Stromal cell of bone marrow (primary cell): ENCODE measurements at regions not wholly inside any gene's neighbourhood (a gene's known extent, or its start where the extent isn't known, plus 50 kb on each side); places are given as distances from the start of the nearest gene placed in this dataset.
"Not testable (repeated sequence)": the region's sequence is repeated elsewhere in the genome, so short reads cannot be mapped to it uniquely, and the experiment has no call there.

Source experiments
- DNase-seq: peaks from one replicate; pipeline ENCODE4 v3.0.0-alpha.2; 2012; ENCODE audit warnings: low read depth

DNA sequence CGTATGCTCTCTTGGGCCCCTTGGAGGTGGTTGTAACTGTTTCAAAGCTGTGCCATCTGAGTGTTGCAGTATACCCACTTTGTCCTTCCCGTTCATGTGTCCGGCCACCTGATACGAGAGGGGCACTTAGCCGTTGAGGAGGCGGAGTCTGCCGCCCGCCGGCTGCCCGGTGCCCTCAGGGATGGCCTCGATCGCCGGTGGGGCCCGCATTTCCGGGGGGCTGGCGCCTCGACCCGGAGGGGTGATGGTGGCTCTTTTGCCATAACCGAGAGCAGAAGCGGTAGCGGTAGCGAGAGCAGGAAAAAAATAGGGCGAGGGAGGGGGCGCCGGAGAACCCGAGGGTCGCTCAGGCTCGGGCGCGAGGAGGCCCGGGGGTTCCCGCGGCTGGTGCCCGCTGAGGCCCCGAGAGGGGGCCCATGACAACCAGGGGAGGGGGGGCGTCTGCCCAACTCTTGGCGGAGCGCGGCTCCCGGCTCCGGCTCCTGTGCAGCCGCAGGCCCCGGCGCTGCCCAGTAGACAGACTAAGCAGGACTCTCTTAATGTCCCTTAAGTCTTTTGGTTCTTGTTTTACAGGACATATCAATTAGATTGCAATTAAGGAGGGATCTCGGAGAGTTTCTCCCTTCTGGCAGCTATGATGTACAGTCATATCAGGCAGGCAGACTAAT lies 342.7 kb upstream of the SGCG start:
- no peak for DNase-seq

GRCh38 chr13:22839603-22840530 lies 340.9 kb upstream of the SGCG start:
- DNase-seq, result no peak

- DNase-seq, result no peak
Observed at GRCh38 chr13:22846551-22846950, 334.2 kb upstream of the SGCG start.

- DNase-seq, result no peak
Observed at GRCh38 chr13:22848539-22849052, 332.2 kb upstream of the SGCG start.

- no peak for DNase-seq
Observed at GRCh38 chr13:22855926-22856325, 324.9 kb upstream of the SGCG start.

GRCh38 chr13:22858980-22859379 lies 321.8 kb upstream of the SGCG start:
- DNase-seq, result not testable (repeated sequence)

- DNase-seq, result not testable (repeated sequence)
Observed at GRCh38 chr13:22859411-22859810, 321.4 kb upstream of the SGCG start.

DNA sequence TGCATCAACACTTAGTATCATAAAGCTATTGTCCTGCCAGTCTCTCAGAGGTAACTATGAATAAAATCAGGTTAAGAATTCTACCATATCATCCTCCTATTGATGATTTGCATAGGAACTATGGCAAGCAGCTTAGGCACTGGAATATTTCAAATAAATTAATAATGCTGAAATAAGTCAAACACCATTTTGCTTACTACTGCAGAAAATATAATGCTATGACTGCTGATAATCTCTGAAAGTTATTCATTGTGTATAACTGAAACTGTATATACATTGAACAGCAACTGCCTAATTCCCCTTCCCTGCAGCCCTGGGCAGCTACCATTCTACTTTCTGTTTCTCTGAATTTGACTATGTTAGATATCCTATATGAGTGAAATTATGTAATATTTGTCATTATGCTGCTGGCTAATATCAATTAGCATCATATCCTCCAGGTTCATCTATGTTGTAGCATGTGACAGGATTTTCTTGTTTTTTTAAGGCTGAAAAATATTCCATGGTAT lies 318.8 kb upstream of the SGCG start:
- no peak for DNase-seq

DNA sequence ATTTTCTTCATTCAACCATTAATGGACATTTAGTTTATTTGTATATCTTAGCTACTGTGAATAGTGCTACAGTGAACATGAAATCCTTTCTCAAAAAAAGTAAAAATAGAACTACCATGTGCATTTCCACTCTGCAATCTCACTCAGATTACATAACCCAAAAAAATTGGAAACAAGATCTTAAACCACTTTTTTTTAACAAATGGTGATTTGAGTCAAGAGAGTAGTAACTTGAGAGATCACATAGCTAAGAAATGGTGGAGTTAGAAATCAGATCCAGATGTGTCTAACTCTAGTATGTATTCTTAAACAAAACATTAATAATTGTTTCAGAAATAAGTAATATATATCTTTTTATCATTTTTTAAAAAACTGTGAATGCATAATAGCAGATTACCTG lies 318.3 kb upstream of the SGCG start:
- DNase-seq, result no peak

DNA sequence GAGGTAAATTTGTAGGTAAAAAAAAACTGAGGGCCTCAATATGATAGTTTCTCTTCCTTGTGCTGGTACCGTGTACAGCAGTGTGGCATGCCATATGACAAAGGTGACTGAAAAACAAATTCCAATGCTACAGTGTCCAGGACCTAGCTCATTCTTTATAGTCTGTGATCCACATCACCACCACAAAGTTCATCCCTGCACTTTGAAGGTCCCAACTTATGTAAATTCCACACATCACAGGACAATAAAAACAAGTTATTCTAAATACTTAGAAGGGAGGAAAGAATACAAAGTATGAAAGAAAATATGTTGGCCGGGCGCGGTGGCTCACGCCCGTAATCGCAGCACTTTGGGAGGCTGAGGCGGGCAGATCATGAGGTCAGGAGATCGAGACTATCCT lies 314.6 kb upstream of the SGCG start:
- DNase-seq, result no peak

DNA sequence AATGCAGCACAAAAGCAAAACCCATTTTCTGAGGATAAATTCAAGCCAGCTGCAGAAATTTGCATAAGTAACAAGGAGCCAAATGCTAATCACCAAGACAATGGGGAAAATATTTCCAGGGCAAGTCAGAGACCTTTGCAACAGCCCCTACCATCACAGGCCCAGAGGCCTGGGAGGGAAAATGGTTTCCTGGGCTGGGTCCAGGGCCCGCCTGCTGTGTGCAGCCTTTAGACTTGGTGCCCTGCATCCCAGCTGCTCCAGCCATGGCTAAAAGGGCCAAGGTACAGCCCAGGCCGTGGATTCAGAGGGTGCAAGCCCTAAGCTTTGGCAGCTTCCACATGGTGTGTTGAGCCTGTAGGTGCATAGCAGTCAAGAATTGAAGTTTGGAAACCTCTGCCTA lies 309.5 kb upstream of the SGCG start:
- DNase-seq, result no peak

- no peak for DNase-seq
Observed at GRCh38 chr13:22874839-22875238, 305.9 kb upstream of the SGCG start.

DNA sequence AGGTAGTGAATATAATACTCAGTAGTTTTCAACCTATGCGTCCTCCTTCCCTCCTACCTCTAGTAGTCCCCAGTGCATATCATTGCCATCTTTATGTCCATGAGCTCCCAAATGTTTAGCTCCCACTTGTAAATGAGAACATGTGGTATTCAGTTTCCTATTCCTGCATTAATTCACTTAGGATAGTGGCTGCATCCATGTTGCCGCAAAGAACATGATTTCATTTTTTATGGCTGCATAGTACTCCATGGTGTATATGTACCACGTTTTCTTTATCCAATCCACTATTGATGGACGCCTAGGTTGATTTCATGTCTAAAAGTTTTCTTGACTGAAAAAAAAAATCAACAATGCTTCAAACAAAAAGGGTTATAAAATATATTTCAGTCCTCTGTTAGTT lies 303.4 kb upstream of the SGCG start:
- DNase-seq, result no peak

DNA sequence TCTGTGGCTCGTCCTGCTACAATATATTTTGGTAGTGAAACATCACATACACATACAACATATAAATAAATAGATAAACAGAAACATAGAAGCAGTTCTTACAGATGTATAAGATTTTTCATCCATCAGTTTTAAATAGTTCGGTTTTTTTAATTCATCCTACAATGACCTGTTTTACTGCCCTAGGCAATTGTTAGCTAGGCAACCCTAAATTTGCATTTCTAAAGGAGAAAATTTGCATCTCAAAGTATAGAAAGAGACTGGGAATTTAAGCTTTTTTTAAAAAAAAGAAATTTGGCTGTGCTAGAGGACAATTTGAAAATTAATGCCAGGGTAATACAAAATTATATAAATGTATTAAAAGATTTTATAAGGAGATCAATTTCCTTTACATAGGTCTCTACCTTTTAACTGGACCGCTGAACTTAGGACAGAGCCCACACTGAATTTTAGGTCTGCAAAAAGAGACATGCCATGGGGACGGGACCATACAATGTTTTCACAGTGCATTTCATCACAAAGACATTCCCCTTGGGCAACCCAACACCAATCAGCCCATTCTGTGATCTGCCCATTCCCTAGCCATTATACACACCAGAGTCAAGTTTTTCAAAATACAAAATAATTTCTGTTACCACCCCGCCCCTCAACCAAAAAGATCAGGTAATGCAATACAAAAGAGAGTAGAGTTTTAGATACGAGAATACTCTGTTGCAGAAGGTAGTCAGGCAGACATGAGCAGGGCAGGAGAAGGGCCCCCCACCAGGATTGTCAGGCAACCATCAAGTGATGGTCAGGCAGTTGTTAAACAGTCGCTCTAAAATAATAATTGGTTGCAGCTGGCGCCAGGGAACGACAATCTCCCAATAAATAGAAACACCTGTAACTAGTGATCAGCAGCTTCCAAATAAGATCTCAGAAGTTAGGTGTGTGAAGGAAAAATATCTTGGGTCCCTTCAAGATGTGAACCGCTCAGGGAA lies 299.7 kb upstream of the SGCG start:
- no peak for DNase-seq

- DNase-seq, result not testable (repeated sequence)
Observed at GRCh38 chr13:22881721-22882608, 298.8 kb upstream of the SGCG start.

DNA sequence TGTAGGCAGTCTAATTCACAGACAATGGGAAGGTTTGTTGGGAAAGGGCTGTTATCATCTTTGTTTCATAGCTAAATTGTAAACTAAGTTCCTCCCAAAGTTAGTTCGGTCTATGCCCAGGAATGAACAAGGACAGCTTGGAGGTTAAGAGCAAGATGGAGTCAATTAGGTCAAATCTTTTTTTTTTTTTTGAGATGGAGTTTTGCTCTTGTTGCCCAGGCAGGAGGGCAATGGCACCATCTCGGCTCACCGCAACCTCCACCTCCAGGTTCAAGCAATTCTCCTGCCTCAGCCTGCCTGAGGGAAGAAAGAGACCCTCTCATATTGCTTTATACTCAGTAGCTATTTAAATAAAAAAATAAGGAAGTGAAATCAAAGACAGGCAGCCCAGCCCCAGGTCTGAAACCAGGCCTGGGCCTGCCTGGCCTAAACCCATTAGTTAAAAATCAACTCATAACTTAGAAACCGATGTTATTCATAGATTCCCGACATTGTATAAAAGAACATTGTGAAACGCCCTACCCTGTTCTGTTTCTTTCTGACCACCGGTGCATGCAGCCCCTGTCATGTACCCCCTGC lies 297.4 kb upstream of the SGCG start:
- DNase-seq, result no peak

DNA sequence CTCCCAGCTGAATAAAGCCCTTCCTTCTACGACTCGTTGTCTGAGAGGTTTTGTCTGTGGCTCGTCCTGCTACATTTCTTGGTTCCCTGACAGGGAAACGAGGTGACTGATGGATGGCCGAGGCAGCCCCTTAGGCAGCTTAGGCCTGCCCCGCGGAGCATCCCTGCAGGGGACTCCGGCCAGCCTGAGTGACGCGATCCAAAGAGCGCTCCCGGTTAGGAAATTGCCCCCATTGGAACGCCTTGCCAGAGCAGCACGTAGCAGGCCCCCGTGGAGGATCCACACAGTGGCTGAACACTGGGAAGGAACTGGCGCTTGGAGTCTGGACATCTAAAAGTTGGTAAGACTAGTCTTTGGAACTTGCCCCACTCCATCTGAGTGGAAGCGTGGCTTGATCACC lies 296.8 kb upstream of the SGCG start:
- no peak for DNase-seq

- DNase-seq, result not testable (repeated sequence)
Observed at GRCh38 chr13:22886061-22886460, 294.7 kb upstream of the SGCG start.

GRCh38 chr13:22889376-22889775 lies 291.4 kb upstream of the SGCG start:
- not testable (repeated sequence) for DNase-seq

DNA sequence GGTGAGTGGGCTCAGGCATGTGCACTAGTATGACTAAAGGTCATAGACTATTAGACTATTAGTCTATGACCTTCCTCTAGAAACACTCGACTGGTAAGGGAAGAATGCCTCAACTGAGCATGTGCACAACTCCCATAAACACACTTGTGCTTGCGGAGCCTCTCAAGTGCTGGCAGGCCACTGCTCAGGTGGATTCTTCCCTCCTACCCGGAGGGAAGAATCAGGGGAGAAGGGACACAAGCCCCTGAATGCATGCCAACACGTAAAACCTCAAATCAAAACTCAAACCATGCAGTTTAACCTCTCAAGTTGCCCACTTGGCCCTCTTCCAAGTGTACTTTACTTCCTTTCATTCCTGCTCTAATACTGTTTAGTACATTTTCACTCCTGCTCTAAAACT lies 287.6 kb upstream of the SGCG start:
- DNase-seq, result no peak
